Stomach (tissue), 4 donors: ENCODE measurements at regions not wholly inside any gene's neighbourhood (a gene's known extent, or its start where the extent isn't known, plus 50 kb on each side); places are given as distances from the start of the nearest gene placed in this dataset.

Experiments
- CTCF ChIP-seq, 7 experiments: fragments of 450-650 bp in 4 of 7; fragments of 200-600 bp in 3 of 7; sonication (generic) in 3 of 7; IDR thresholded peaks; one replicate each; pipeline ENCODE4 v1.5.1; 2016 to 2019; ENCODE audit warnings: antibody characterized with exemption in 7 of 7, control low read depth in 2 of 7, mild to moderate bottlenecking in 1 of 7
- EP300 ChIP-seq: sonication (generic); formaldehyde crosslinking; IDR thresholded peaks from one replicate; pipeline ENCODE4 v1.6.1; 2017; ENCODE audit warnings: antibody characterized with exemption
- POLR2A ChIP-seq, 4 donors: fragments of 450-650 bp; IDR thresholded peaks; one replicate each; pipeline ENCODE4 v1.6.1; 2016; ENCODE audit warnings: antibody characterized with exemption in 4 of 4, control low read depth in 2 of 4, mild to moderate bottlenecking in 1 of 4, moderate library complexity in 1 of 4

- TF ChIP-seq POLR2A (IDR thresholded peaks at IDR 0.05) = no peak
- no peak for TF ChIP-seq CTCF (IDR thresholded peaks at IDR 0.05)
- no peak for TF ChIP-seq EP300
Observed at GRCh38 chr9:89905606-89906338, 301.0 kb downstream of the GADD45G start.
